B cell (primary cell): ENCODE measurements at regions not wholly inside any gene's neighbourhood (a gene's known extent, or its start where the extent isn't known, plus 50 kb on each side); places are given as distances from the start of the nearest gene placed in this dataset.
A peak's percentile ranks its signal among the peaks of the same experiment; 100 is the strongest.

Experiments used
- CTCF ChIP-seq: fragments of 200-600 bp; IDR thresholded peaks from one replicate; pipeline ENCODE4 v1.8.0; 2022; ENCODE audit warnings: antibody characterized with exemption, mild to moderate bottlenecking
- EZH2 ChIP-seq: IDR thresholded peaks from 2 replicates; pipeline ENCODE4 v1.6.1; 2012; ENCODE audit warnings: borderline replicate concordance, low read depth, mild to moderate bottlenecking, moderate library complexity, low read length; ENCODE audit not compliant: insufficient read depth, poor library complexity, severe bottlenecking

- TF ChIP-seq CTCF, result peak; percentile 45
- no peak for TF ChIP-seq EZH2
These were observed 174.0 kb upstream of the PRICKLE2 start for GRCh38 chr3:64399205-64399800.
